GM19455 (cell line): ENCODE measurements at regions not wholly inside any gene's neighbourhood (a gene's known extent, or its start where the extent isn't known, plus 50 kb on each side); places are given as distances from the start of the nearest gene placed in this dataset.

Source experiments
- ATAC-seq: cut with Tn5 transposase; IDR thresholded peaks from one replicate; pipeline ENCODE4 v1.9.1; 2021; ENCODE audit not compliant: unreplicated experiment

DNA sequence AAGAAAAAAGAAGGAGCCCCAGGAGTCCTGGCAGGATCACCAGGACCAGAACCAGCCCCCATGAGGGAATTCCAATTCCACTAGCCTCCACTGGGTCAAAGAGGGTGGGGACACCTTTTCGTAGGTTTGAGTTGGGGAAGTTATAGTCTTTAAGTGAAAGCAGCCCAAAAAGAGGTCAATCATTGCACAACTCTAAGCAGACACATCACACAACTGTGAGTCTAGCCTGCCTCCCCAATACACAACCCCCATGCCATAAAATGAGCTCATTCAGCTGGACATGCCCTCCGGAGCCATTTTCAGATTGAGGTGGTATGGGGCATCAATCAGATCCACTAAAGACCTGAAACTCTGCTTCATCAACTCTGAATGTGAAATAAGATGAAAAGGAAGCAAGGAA is 179.9 kb downstream of the NPHP4 start:
- no peak for ATAC-seq

DNA sequence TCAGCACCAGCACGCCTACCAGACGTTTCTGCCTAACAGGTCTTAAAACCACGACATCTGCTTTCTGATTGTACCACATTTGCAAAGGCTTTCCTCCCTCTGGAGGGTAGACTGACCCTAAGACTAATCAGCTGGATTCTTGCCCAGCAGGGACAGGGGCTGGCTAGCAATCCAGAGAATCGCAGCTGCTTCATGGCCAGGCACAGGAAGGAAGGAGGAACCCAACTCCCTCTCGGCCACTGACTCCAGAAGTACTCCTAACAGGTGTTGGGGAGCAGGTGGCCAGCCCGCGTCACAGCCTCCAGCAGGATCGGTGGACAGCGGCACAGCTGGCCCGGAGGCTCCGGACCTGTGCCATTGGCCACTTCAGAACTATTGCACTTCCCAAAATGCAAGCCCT is 180.8 kb downstream of the NPHP4 start:
- ATAC-seq, result no peak

DNA sequence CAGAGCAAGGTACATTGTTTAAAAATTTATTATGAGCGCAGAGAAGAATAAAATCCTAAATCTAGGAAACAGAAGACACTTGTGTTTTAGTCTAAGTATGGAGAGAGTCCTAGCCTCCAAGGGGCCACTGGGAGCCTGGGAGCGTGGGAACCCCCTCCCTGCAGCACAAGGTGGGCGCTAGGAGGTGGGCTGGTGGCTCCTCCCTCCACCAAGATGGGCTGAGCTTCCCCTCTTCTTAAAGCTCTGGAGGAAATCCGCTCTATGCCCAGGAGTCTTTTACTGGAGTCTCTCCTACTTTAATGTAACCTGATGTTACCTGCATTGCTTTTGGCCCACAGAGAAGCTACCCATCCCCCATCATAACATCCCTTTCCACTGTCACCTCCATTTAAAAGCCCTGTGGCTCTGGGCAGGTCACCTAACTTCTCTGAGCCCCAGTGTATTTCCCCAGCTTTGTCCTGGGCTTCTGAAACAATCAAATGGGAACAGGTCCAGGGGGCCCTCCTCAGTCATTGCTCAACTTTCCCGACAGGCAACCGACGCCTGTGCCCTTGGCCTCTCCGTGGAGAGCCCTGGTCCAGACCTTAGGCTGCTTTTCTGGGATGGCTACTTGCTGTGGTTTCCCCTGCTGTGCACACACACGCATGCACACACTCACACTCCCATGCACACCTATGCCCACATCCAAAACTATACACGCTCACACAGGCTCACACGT is 181.5 kb downstream of the NPHP4 start:
- ATAC-seq, result no peak

DNA sequence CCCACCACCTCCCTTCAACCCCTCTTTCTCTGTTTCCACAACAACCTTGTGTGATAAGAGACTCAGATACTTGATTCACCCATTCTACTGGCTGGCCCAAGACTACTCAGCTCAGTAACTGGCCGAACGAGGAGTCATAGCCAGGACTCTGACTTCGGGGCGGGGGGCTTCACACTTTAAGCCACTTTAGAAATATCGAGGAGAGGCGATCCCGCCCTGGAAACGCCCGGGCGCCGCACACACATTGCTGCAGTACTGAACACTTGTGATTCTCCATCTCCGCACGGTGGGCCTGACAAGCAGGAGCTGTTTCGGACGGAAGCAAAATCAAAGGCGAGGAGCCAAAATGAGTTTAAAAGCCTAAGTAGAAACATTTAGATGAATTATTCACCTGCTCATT is 182.1 kb downstream of the NPHP4 start:
- no peak for ATAC-seq

DNA sequence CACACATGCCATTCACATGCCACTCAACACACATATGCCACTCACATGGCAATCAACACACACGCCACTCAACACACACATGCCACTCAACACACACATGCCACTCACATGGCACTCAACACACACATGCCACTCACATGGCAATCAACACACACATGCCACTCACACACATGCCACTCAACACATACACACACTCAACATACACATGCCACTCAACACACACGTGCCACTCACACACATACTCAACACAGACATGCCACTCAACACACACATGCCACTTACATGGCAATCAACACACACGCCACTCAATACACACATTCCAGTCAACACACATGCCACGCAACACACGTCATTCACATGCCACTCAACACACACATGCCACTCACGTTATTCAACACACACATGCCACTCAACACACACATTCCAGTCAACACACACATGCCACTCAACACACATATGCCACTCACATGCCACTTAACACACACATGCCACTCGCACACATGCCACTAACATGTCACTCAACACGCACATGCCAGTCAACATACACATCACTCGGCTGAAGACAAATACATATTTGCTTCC is 182.9 kb downstream of the NPHP4 start:
- ATAC-seq, result no peak

DNA sequence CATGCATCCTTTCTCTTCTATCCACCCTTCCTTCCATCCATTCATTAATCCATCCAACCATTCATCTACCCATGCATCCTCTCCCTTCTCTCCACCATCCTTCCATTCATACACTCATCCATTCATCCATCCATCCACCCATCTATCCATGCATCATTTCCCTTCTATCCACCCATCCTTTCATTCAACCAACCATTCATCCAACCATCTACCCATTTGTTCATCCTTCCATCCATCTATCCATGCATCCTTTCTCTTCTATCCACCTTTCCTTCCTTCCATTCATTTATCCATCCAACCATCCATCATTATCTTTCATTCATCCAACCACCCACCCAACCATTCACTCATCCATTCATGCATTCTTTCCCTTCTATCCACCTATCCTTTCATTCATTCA is 188.4 kb downstream of the NPHP4 start:
- ATAC-seq, result no peak

DNA sequence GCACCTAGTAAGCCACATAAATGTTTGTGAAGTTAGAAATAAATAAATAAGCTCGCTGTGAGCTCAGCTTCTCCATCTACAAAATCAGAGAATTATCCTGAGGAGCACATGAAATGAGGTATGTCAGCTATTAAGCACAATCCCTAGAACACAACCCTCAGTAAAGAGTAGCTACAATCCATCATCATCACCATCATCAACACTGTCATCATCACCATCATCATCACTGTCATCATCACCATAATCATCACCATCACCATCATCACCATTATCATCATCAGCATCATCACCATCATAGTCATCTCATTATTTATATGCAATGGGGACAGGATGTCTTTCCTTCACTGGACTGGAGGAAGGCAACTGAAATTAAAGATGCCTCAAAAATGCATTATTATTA is 189.6 kb downstream of the NPHP4 start:
- ATAC-seq, result no peak

DNA sequence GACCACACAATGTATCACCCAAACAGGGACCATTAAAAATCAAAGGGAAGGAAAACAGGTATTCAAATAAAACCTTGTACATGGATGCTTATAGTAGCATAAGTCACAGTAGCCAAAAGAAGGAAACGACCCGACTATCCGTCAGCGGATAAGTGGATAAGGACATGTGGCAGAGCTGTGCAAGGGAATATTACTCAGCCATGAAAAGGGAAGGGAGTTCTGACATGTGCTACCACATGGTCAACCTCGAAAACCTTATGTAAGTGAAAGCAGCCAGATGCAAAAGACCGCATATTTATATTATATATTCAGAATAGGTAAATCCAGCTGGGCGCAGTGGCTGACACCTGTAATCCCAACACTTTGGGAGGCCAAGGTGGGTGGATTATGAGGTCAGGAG is 193.3 kb downstream of the NPHP4 start:
- ATAC-seq, result no peak

DNA sequence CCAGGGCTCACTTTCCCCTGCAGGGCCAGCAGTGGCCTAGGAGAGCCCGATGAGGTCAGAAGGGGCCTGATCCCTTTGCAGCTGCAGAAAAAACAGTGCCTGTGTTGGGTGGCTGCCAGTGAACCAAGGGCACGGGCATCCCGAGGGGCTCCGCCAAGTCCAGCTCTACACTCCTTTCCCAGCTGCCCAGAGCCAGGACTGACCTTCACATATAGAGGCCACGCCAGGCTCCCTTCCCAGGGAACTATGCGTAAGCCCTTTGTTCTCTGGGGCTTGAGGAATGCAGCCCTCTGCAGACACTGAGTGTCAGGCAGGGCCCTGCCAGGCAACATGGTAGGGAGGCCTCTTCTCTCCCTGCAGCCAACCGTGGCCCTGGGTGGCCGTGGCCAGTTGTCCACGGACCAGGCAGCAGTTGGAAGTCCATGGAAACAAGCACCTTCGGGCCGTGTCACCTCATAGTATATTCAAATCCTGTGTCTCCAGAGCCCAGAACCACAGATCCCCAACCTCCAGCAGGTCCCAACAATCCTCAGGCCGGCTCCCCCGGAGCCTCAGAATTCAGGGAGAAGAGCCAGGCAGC is 194.0 kb downstream of the NPHP4 start:
- ATAC-seq, result no peak

DNA sequence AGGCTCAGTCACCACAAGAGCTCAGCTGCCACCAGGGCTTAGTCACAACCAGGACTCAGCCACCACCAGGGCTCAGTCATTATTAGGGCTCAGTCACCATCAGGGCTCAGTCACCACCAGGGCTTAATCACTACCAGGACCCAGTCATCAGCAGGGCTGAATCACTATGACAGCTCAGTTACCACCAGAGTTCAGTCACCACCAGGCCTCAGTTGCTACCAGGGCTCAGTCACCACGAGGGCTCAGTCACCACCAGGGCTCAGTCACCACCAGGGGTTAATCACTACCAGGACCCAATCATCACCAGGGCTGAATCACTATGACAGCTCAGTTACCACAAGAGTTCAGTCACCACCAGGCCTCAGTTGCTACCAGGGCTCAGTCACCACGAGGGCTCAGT is 196.2 kb downstream of the NPHP4 start:
- ATAC-seq, result no peak

DNA sequence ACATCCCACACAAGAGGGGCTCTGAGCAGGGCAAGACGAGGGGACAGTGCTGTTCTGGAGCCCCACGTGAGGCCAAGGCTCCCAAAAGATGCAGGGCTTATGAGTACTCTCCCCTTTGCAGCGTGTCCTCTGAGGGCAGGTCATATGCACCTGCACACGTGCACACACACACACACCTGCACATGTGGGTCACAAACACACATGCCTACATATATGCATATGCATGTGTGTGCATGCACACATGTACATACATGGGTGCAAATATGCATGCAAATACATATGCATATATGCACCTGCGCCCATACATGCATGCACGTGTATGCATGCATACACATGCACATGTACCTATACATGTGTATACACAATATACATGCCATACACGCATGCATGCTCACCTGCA is 197.9 kb downstream of the NPHP4 start:
- no peak for ATAC-seq

DNA sequence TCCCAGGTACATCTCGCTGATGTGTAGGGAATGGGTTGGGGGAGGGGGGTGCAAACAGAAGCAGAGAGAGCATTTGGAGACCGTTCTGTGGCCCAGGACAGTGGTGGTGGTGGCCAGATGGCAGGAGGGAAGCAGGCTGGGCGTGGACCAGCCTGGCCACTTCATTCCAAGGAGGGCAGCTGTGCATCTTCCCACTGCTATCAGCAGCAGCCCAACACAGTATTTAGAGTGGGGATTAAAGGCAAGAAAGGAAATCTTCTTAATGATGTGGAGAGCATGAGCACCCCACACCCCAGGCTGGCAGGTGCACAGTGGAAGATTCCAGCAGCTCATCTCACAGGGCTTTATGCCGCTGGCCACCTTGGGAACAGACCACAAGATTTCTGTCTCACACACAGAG is 198.7 kb downstream of the NPHP4 start:
- no peak for ATAC-seq

DNA sequence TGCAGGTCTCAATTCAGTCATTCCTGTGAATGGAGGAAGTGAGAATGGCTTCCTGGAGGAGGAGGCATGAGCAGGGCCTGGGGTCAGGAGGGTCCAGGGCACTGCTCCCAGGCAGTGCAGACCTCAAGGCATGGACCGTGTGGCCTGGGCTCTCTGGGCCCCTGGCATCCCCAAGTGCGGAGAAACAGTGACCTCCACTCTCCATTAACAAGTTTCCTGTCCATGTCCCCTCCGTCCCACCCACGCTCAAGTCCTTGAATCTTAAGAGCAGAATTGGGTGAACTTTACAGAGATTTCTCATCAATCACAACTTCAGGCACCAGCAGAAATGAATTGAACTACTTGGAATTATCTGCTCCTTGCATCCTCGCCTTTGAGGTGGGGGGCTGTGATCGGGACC is 211.1 kb downstream of the NPHP4 start:
- no peak for ATAC-seq

DNA sequence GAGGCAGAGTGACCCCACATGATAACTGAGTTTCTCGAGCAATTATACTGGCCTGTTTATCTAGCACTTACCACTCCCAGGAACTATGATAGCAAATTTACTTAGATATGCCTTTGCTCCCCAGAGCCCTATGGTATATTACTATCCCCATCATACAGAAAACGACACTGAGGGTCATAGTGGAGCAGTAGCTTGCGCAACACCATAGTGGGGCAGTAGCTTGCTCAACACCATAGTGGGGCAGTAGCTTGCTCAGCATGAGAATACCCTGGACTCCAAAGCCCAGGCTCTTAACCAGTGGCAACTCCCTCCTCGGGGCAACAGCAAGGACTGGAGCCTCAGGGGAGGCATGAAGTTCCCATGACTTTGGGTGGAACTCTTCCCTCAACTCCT is 211.9 kb downstream of the NPHP4 start:
- ATAC-seq, result no peak

DNA sequence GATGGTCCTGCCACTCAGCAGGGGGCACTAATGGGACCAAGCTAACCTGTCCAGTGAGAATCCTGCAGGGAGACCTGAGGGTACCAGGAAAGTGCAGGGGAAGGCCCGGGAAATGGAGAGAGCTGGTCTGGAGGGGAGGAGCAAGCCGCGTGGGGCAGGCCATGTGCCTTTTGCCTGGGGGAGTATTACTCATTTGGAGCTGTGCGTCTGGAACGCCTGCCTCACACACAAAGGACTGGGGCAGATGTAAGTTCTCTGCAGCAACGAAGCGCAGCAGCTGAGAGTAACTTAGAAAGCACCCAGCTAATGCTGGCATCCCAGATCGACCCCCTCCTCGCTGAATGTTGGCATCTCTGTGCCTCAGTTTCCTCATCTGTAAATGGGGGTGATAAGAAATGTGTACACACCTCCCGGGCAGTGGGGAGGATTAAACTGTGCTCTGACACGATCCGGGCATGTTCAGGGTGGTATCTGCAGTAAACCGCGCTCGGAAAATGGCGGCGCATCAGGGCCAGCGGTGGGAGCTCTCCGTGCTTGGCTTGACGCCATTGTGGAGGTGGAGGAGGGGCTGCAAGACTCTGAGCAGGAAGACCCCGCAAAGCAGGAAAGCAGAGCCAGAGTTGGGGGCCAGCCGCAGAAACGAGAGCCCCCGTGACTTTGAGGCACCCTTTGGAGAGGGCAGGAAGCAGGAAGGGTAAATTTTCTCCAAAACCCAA is 212.5 kb downstream of the NPHP4 start:
- ATAC-seq, result no peak

DNA sequence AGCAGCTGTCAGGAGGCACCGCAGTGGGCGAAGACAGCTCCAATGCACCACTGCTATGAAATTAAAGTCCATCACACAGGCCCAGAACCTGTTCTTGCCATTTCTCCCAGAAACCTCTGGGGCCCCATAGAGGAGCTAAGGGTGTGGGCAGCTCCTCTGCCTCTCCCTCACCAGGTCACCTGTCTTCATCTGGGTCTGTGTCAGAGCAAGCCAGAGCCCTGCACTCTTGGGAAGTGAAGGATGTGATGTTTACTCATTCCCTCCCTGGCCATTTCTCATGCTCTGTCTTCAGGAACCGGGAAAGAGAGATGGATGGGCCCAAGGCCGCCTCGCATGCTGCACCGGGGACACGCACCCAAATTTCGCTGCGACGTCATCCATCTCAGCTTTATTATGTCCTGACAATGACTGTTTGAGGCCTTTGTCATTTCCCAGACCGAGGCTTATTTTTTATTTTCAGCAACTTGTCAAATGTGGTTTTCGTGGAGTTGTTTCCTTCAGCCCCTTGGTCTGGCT is 216.1 kb downstream of the NPHP4 start:
- ATAC-seq, result no peak

DNA sequence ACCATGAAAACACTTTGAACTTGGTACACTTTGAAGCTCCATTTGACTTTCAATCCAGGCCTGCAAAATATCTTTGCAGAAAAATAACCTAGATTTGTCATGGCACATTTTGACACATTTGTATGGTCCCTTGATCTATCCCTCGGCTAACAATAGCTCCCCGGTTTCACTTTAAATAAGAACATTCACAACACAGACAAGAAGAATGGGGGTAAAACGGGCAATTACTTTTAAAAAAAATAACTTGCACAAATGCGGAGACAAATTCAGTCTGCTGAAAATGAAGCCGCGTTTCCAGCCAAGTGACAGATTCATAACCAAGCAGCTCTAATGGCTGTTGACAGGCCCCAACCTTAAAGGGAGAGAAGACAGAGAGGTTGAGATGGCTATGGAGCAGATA is 218.2 kb downstream of the NPHP4 start:
- no peak for ATAC-seq

DNA sequence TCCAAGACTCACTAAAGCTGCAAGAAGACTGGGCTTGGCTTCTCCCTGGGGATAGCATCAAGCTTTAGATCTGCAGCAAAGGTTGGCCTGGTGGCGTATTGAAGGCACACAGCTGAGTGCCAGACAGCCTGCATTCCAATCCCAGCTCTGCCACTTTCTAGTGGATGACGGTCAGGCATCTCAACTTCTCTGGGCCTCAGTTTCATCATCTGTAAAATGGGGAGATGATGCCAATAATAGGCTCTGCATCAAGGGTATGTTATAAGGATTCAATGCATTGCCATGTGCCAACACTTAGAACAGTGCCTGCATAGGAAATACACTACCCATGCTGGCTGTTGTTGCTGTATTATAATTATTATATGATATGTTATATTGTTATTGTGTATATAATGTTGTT is 220.4 kb downstream of the NPHP4 start:
- no peak for ATAC-seq

DNA sequence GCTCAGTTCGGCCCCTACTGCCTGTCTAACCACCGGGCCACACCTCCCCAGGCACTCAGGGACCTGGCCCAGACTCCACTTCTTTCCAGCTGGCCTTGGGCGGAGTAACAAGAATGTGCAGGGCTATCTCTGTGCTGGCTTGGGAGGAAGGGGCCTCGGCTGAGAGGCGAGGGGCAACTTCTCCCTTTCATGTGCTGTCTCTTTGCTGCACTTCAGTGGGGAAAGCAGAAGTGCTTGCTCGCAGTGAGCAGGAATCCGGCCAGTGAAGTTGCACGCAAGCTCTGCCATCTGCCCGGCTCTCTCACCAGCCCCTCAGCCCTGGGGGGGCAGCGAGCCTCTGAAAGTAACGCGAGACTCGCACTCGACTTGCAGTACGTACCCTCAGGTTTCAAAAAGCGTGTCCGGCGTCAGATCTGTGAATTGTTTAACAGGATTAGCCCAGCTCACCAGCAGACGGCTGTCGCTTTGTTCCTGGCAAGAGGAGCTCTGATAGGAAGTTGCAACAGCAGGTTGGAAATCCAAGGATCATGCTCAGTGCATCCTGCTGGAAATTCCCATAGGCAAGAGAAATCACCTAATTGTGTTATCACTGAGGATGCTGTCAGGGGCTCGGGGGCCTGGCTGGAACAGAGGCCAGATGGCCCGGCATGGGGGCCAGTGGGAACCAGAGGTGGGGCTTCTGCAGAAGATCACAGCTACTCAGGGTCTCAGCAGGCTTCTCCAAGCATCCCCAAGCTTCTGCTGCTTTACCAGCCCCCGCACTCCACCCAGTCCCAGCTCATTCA is 221.1 kb downstream of the NPHP4 start:
- ATAC-seq, result no peak

DNA sequence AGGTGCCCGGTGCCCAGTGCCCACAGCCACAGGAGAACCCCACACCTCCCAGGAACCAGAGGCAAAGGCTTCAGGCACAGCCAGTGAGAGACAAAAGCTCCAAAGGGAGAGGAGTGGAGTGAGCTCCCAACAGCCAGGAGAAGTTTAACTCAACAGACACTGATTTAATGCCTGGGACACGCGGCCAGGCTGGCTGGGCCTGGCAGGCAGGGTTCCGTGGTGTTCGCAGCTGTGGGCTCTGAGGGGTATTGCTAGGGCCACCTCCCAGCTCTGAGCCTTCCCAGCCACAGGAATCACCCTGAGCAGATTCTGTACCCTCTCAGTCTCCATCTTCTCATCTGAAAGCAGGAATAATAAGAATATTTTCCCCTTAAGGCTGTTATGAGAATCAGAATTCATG is 222.5 kb downstream of the NPHP4 start:
- ATAC-seq, result no peak

DNA sequence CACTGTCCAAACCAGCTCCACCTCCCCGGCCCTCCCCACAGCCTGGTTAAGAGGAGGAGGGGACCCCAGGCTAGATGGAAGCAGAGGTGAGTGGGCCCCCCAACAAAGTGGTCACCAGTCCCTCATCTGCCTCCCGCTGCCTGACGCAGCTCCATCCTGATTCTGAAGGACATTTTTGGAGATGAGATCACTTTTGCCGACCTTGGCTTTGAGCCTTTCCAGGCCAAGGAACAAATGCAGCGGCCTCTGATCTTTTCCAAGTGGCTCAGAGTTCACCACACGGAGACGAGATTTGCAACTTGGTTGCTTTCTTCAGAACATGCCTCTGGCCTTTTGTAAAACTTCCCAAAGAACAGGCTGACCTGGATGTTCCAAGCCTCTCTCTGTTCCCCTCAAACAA is 223.1 kb downstream of the NPHP4 start:
- ATAC-seq, result no peak
